IPS-NIHi7 (cell line): ENCODE measurements at regions not wholly inside any gene's neighbourhood (a gene's known extent, or its start where the extent isn't known, plus 50 kb on each side); places are given as distances from the start of the nearest gene placed in this dataset.

Source experiments
- DNase-seq: peaks from one replicate; pipeline ENCODE4 v3.0.0; 2012; ENCODE audit warnings: mixed read lengths; ENCODE audit errors: extremely low spot score

DNA sequence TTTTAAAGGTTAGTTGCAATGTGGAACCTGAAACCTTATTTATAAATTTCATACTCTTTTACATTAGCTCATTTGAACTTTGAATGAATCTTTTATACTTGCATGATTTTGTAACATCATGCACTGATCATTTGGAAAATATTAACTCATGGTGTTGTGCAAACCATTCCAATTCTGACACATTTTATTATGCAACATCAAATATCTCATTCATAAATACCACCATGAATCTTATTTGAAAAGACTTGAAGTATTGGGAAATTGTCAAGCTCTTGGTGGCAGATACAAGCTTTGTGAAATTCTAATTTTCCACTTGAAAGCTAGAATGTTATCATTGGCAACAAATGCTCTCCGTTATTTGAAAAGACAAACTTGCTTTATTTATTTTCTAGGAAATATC, 379.9 kb upstream of the PCDH20 start:
- DNase-seq: no peak

GRCh38 chr13:61779456-61779855, 363.8 kb upstream of the PCDH20 start:
- DNase-seq: no peak

DNA sequence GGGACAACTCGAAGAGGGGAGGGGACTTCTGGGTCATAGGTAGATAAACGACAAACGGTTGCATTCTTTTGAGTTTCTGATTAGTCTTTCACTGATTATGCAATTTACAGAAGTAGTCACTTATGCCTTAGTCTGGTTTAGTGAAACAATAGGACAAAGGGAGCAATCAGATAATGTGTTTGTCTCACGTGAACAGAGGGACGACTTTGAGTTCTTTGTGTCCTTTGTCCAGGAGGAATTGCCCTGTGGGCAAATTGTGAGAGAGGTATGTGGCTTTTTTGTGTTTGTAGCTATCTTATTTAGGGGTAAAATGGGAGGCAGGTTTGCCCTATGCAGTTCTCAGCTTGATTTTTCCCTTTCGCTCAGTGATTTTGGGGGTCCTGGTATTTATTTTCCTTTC, 362.9 kb upstream of the PCDH20 start:
- no peak for DNase-seq

DNA sequence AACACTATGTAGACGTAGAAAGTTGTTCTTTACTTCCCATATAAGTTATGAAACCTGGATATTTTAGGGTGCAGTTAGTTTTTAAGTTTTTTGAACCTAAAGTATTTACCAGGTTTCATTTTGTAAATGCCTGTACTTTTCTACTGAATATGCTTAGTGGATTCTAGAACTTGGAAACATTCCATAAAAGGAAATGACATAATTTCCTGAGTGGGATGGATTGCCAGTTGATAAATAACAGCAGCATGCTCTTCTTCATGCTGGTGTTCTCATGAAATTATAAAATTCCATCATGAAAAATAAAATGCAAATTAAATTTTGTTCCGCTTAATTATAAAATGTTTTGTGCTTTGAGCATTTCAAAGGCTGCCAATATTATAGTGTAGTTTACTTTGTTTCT, 362.2 kb upstream of the PCDH20 start:
- no peak for DNase-seq

DNA sequence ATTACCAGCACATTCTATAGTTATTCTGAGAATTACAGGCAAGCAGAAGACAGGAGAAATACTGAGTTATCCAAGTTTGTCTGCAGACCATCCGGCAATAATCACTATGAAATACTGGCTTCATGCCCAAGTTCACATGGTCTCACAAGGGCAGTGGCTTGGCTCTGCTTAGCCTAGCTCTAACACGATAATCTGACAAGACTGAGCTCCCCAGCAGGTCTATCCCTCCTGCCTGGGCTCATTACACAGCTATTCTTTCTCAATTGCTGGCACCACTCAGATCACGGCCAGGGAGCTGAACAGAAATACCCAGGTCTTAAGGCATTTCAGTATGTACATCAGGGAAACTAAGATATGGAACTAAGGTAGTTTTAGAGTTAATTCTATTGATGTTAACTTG, 361.6 kb upstream of the PCDH20 start:
- DNase-seq: no peak

- no peak for DNase-seq
Measured at GRCh38 chr13:61774903-61775302, 359.3 kb upstream of the PCDH20 start.

- no peak for DNase-seq
Measured at GRCh38 chr13:61770681-61771080, 355.0 kb upstream of the PCDH20 start.

GRCh38 chr13:61768175-61768574, 352.5 kb upstream of the PCDH20 start:
- no peak for DNase-seq

DNA sequence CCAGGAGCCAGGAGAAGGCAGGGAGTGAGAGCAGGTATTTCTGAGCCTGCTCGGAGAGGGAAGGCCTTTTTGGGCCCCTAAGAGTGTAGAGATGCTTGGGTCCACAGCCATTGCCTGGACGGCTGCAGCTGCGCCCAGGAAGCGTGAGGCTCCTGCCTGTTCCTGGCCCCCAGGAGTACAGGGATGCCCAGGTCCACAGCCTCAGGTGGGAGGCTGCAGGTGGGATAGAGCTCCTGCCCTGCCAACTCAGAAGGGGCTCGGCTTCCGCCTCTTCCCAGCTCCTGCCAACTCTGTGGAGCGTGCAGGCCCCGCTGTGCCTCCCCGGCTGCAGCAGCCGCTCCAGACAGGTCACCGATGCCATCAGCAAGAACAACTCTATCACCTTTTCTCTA, 351.0 kb upstream of the PCDH20 start:
- no peak for DNase-seq

DNA sequence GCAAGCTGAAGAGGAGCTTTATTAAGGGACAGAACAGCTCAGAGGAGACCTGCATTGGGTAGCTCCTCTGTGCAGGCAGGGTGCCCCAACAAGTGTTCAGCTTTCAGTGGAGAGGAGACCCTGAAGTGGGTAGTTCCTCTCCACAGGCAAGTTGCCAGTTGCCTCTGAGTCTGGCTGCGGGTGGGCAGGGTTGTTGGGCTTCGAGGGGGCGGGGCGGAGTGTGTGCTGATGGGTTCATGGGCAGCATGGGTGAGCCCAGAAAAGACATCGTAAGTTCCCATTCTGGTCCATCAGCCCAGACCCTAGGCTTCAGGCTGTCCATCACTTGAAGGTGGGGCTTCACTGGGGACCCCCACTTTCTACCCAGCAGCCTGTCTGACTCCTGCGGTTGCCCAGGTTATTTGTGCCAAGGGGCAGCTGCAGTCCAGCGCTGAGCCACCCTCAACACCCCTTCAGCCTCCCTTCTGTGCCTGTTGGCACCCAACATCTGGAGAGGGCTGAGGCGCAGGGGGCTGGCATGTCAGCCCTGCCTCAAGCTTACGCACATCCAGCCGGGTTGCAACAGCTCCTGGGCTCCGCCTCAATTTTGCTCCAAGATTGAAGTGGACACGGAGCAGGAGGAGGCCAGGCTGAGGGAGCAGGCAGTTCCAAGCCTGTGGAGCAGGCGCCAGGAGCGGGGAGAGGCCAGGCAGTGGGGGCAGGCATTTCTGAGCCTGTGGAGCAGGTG, 350.5 kb upstream of the PCDH20 start:
- no peak for DNase-seq

DNA sequence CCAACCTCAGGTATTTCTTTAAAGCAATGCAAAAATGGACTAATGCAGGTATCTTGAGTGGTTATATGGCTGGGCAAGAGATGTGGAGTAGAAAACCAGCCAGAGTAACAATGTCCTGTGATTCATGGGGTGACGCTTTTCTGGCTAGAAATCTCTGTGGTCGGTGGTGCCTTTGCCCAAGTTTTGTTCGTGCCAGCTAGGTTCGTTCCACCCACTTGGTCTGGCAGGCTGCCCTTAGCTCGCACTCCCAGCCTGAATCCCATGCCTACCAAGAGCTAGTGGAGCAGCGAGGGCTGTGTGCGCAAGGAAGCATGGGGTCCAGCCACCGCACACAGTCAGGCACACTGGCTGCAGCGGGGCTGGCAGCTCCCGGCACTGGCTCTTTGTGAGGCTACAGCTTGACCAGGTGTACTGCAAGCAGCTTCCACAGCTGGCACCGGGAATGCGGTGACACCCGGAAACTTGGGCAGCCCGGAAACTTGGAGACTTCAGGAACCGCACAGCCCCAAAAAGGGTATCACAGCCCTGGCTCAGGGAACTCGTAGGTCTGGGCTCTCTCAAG, 349.6 kb upstream of the PCDH20 start:
- no peak for DNase-seq

DNA sequence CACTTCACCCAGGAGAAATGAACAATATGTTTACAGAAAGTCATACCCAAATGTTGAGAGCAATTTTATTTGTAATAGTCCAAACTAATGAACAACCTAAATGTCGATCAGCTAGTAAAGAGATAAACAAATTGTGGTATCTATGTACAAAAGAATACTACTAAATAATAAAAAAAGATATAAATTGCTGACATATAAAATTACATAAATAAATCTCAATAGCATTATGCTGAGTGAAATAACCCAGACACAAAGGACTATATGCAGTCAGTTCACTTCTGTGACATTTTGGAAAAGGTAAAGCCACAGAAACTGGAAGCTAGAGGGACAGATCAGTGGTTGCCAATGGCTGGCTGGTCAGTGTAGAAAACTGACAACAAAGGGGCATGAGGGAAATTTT, 346.0 kb upstream of the PCDH20 start:
- DNase-seq: no peak

- DNase-seq: no peak
Measured at GRCh38 chr13:61760102-61760501, 344.5 kb upstream of the PCDH20 start.

DNA sequence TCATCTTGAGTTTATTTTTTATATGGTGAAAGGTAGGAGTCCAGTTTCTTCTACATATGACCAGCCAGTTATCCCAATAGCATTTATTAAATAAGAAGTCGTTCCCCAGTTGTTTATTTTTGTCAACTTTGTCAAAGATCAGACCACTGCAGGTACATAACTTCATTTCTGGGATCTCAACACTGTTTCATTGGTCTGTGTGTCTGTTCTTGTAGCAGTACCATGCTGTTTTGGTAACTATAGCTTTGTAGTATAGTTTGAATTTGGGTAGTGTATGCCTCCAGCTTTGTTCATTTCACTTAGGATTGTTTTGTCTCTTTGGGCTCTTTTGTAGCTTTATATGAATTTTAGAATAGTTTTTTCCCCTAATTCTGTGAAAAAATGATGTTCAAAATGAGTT, 340.4 kb upstream of the PCDH20 start:
- DNase-seq: no peak

DNA sequence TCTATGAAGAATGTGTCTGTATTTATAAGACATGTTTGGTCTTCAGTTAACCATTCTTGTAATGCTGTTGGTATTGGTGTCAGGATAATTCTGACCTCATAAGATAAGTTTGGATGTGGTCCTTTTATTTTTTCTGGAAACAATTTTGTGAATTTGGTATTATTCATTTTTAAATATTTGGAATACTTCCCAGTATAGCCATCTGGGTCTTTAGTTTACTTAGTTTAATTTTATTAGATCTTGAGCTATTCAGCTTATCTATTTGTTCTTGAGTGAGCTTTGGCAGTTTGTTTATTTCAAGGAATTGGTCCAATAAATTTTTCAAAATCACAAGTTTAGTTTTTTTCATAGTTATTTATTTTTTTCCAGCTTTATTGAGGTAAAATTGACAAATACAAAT, 335.4 kb upstream of the PCDH20 start:
- no peak for DNase-seq

GRCh38 chr13:61738236-61738750, 322.6 kb upstream of the PCDH20 start:
- DNase-seq: no peak

GRCh38 chr13:61734683-61735082, 319.0 kb upstream of the PCDH20 start:
- DNase-seq: no peak

DNA sequence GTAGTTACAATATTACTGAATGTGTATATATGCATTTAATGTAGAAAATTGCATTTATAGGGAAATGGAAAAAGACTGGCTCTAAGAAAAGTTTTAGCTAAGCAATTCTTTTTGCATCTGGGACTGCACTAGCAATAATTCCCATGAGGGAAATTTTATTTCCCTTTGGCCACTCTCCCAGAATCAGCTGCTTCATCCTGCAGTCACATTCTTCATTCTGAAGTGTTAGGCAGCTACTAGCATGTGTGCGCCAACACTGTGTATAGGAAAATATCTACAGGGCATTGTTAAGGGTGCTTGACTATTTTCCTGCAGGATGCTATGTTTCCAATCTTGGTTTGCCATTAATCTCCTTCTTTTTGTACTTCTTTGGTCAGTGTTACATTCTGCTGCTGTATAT, 312.8 kb upstream of the PCDH20 start:
- DNase-seq: no peak

GRCh38 chr13:61727767-61728166, 312.1 kb upstream of the PCDH20 start:
- DNase-seq: no peak

- DNase-seq: no peak
Measured at GRCh38 chr13:61725806-61726205, 310.2 kb upstream of the PCDH20 start.

- no peak for DNase-seq
Measured at GRCh38 chr13:61722119-61722518, 306.5 kb upstream of the PCDH20 start.

GRCh38 chr13:61712621-61713020, 297.0 kb upstream of the PCDH20 start:
- DNase-seq: no peak

- no peak for DNase-seq
Measured at GRCh38 chr13:61709258-61709657, 293.6 kb upstream of the PCDH20 start.

DNA sequence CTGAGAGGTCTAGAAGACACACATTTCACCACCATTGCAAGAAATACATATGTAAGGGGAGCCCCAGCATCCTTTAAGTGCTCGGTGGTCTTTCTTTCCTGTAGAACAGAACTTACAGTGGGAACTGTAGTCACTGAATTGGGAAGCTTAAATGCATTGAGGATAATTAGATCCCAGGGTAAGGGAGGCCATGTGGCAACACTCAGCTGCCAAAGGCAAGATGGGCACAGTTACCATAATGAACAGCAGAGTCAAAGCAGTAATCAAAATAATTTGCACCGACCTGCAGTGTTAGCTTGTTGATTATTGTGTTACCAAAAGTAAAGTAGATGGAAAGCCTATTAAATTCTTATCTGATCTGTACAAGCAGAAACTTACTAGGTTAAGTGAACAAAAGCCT, 291.2 kb upstream of the PCDH20 start:
- no peak for DNase-seq
